Esophagus muscularis mucosa (tissue), 4 donors: ENCODE measurements at regions not wholly inside any gene's neighbourhood (a gene's known extent, or its start where the extent isn't known, plus 50 kb on each side); places are given as distances from the start of the nearest gene placed in this dataset.

Source experiments
- DNase-seq: peaks from one replicate; pipeline ENCODE4 v3.0.0-alpha.2; 2017; ENCODE audit errors: extremely low spot score
- H3K27ac ChIP-seq, 4 donors: fragments of 200-600 bp; sonication (generic); replicated peaks in 1 of 4; 1 replicate in 3 of 4; 2 replicates in 1 of 4; pipeline ENCODE4 v1.5.1; 2016 to 2019; ENCODE audit warnings: mild to moderate bottlenecking in 1 of 4
- H3K27me3 ChIP-seq, 4 donors: fragments of 200-600 bp; sonication (generic); one replicate each; pipeline versions ENCODE4 v1.5.1 to v1.6.0; 2016 to 2019
- H3K36me3 ChIP-seq, 4 donors: fragments of 200-600 bp; sonication (generic); one replicate each; pipeline ENCODE4 v1.5.1; 2016 to 2019
- H3K4me1 ChIP-seq, 4 donors: fragments of 200-600 bp; sonication (generic); one replicate each; pipeline ENCODE4 v1.5.1; 2016 to 2019
- H3K4me3 ChIP-seq, 4 donors: fragments of 200-600 bp; sonication (generic); 1 replicate in 2 of 4; 2 replicates in 2 of 4; pipeline ENCODE4 v1.5.1; 2016 to 2019; ENCODE audit warnings: mild to moderate bottlenecking in 4 of 4, moderate library complexity in 1 of 4
- H3K9me3 ChIP-seq, 4 donors: fragments of 200-600 bp; sonication (generic); 1 replicate in 3 of 4; 2 replicates in 1 of 4; pipeline ENCODE4 v1.5.1; 2016 to 2019
- EP300 ChIP-seq: sonication (generic); formaldehyde crosslinking; IDR thresholded peaks from one replicate; pipeline ENCODE4 v1.6.1; 2017; ENCODE audit warnings: antibody characterized with exemption
- POLR2A ChIP-seq: fragments of 450-650 bp; IDR thresholded peaks from one replicate; pipeline ENCODE4 v1.6.1; 2017; ENCODE audit warnings: antibody characterized with exemption, moderate library complexity, mild to moderate bottlenecking, low read depth
- POLR2AphosphoS5 ChIP-seq, 2 donors: sonication (generic); formaldehyde crosslinking; IDR thresholded peaks; one replicate each; pipeline ENCODE4 v1.6.1; 2017; ENCODE audit warnings: antibody characterized with exemption in 2 of 2
- WGBS: methylation state at CpG from one replicate; pipeline ENCODE4 v1.1.5; 2018; 5-methylcytosine and 5-hydroxymethylcytosine counted together
- intact Hi-C: fragments of 100-400 bp; cut with DNase I; formaldehyde crosslinking; loops from one replicate; pipeline ENCODE4 v1.15.1; 2023
- TF ChIP-seq, protein P1 (sequence below), 3 experiments: fragments of 200-600 bp in 2 of 3; fragments of 450-650 bp in 1 of 3; sonication (generic) in 2 of 3; IDR thresholded peaks; one replicate each; pipeline ENCODE4 v1.5.1; 2017 to 2019; ENCODE audit warnings: antibody characterized with exemption in 3 of 3, mild to moderate bottlenecking in 2 of 3, moderate library complexity in 1 of 3

DNA sequence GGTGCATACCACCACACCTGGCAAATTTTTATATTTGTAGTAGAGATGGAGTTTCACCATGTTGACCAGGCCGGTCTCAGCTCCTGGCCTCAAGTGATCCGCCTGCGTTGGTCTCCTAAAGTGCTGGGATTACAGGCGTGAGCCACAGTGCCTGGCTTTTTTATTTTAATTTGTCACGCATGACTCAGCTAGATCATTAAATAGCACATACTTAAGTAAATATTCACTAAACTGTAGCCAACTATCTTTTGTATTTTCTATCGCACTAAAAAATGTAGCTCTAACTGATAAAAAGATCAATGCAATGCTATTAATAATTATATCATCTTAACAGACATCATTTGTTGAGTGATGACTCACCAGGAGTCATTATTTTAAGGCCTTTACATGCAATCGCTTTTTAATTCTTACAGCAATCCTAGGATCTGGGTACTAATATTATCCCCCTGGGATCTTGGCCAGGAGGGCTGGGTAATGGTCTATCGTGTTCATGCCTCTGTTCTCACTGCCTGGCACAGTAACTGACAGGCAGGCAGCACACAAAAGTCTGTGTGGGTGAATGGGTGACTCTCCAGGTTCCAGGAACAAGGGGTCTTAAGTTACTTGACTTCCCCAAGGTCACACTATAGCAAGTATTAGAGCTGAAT is 693.5 kb upstream of the EEF2KMT start:
- no peaks in the 10 kb centered on the region for H3K4me1 ChIP-seq
- no peaks in the 10 kb centered on the region for H3K27me3 ChIP-seq
- no peak overlapping the region for H3K4me3 ChIP-seq
- TF ChIP-seq EP300 (no peak), POLR2AphosphoS5 (IDR thresholded peaks at IDR 0.05) (no peak), POLR2A (no peak)
- TF ChIP-seq, protein P1, sequence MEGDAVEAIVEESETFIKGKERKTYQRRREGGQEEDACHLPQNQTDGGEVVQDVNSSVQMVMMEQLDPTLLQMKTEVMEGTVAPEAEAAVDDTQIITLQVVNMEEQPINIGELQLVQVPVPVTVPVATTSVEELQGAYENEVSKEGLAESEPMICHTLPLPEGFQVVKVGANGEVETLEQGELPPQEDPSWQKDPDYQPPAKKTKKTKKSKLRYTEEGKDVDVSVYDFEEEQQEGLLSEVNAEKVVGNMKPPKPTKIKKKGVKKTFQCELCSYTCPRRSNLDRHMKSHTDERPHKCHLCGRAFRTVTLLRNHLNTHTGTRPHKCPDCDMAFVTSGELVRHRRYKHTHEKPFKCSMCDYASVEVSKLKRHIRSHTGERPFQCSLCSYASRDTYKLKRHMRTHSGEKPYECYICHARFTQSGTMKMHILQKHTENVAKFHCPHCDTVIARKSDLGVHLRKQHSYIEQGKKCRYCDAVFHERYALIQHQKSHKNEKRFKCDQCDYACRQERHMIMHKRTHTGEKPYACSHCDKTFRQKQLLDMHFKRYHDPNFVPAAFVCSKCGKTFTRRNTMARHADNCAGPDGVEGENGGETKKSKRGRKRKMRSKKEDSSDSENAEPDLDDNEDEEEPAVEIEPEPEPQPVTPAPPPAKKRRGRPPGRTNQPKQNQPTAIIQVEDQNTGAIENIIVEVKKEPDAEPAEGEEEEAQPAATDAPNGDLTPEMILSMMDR (IDR thresholded peaks at IDR 0.05): no peak
- 64% methylated on average over 8 of the region's 8 CpGs for WGBS
- no peaks in the 10 kb centered on the region for H3K36me3 ChIP-seq
- no peak for DNase-seq
- H3K9me3 ChIP-seq: peaks cover 0 to 2% (median 0%) of the 10 kb centered on the region in 4 donors
- no peak overlapping the region for H3K27ac ChIP-seq
- intact Hi-C loops: no loop called here

DNA sequence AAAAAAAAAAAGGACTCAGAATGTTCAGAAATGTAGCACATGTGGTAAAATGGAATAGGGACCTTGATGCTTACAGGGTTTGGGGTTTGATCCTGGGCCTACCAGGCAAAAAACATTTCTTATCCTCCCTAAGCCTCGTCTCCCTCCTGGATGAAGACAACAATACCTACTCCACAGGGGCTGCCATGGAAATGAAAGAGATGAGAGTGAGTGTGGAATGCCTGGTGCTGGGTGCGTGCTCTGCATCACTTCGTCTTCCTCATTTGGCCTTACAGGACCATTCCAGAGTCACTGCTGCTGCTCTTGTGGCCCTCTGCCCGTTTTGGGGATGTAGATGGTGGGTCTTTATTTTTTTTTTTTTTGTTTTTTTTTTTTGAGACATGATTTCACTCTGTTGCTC is 692.9 kb upstream of the EEF2KMT start:
- intact Hi-C loops: no loop called here
- H3K4me3 ChIP-seq: no peak overlapping the region
- no peaks in the 10 kb centered on the region for H3K4me1 ChIP-seq
- H3K27ac ChIP-seq: no peak overlapping the region
- WGBS: 48% methylated on average over 4 of the region's 4 CpGs
- TF ChIP-seq POLR2AphosphoS5 (IDR thresholded peaks at IDR 0.05) (no peak), EP300 (no peak), POLR2A (no peak)
- TF ChIP-seq, protein P1 (IDR thresholded peaks at IDR 0.05): no peak
- DNase-seq: no peak
- H3K36me3 ChIP-seq: no peaks in the 10 kb centered on the region
- H3K27me3 ChIP-seq: no peaks in the 10 kb centered on the region
- H3K9me3 ChIP-seq: peaks cover 0 to 6% (median 0%) of the 10 kb centered on the region in 4 donors

DNA sequence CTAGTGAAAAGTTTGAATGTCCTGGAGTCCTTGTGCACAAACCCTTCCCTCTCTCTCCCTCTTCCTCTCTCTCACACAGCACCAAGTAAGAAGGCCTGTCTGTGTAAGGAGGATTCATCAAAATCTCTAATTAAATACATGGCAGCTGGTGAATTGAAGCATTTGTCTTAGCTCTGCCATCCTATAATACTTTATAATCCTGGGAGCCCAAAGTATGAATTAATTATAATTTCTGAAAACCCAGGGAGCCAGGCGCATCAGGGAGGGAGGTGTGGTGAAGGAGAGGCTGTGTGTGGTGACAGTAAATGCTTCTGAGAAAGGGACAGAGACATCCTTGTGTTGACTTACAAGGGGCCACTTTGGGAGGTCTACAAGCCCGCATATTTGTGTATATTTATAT is 691.4 kb upstream of the EEF2KMT start:
- Histone ChIP-seq H3K27ac (no peak overlapping the region), H3K27me3 (no peaks in the 10 kb centered on the region), H3K4me1 (no peaks in the 10 kb centered on the region), H3K4me3 (no peak overlapping the region), H3K36me3 (no peaks in the 10 kb centered on the region), H3K9me3 (peaks cover 0 to 6% (median 0%) of the 10 kb centered on the region in 4 donors)
- TF ChIP-seq, protein P1 (IDR thresholded peaks at IDR 0.05): no peak
- TF ChIP-seq POLR2A (no peak), POLR2AphosphoS5 (IDR thresholded peaks at IDR 0.05) (no peak), EP300 (no peak)
- no peak for DNase-seq
- intact Hi-C loops: no loop called here
- WGBS: 62% methylated on average over 2 of the region's 2 CpGs

DNA sequence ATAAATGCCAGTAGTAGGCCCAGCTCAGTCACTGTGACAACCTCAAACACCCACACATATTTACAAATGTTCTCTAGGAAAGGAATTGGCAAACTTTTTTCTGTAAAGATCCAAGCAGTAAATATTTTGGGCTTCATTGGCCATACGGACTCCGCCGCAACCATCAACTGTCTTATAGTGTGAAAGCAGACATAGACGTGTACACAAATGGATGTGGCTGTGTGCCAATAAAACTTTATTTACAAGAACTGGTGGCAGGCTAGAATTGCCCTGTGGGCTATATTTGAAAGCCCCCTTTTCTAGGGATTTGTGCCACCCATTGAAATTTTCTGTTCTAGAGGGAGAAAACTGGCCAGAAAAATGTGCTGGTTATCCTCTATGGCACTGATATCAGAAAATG is 683.8 kb upstream of the EEF2KMT start:
- Histone ChIP-seq H3K9me3 (peaks cover 0 to 6% (median 0%) of the 10 kb centered on the region in 4 donors), H3K27me3 (no peaks in the 10 kb centered on the region), H3K4me1 (no peaks in the 10 kb centered on the region), H3K4me3 (no peak overlapping the region), H3K36me3 (no peaks in the 10 kb centered on the region), H3K27ac (no peak overlapping the region)
- TF ChIP-seq POLR2AphosphoS5 (IDR thresholded peaks at IDR 0.05) (no peak), POLR2A (no peak), EP300 (no peak)
- TF ChIP-seq, protein P1 (IDR thresholded peaks at IDR 0.05): no peak
- 94% methylated on average over 4 of the region's 4 CpGs for WGBS
- no peak for DNase-seq
- intact Hi-C loops: no loop called here

DNA sequence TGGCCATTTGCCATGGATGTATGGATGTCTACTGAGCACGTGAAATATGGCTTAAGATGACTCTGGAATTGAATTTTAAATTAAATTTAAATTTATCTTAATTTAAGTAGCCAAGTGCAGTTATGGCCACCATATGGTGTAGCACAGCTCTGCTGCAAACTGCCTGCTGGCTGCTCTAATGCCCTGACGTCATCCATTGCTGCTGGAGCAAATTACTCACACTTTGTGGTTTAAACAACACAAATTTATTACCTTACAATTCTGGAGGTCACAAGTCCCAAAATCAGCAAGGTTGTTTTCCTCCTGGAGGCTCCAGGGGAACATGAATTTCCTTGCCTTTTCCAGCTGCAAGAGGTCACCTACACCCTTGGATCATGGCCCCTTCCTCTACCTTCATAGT is 679.3 kb upstream of the EEF2KMT start:
- Histone ChIP-seq H3K27me3 (no peaks in the 10 kb centered on the region), H3K4me3 (no peak overlapping the region), H3K36me3 (no peaks in the 10 kb centered on the region), H3K4me1 (no peaks in the 10 kb centered on the region), H3K27ac (no peak overlapping the region), H3K9me3 (no peaks in the 10 kb centered on the region)
- WGBS: 51% methylated on average over 2 of the region's 2 CpGs
- DNase-seq: no peak
- intact Hi-C loops: no loop called here
- no peak for TF ChIP-seq POLR2AphosphoS5 (IDR thresholded peaks at IDR 0.05)
- no peak for TF ChIP-seq EP300
- TF ChIP-seq, protein P1 (IDR thresholded peaks at IDR 0.05): no peak
- no peak for TF ChIP-seq POLR2A
